Adrenal gland (tissue), 9 donors: ENCODE measurements at regions not wholly inside any gene's neighbourhood (a gene's known extent, or its start where the extent isn't known, plus 50 kb on each side); places are given as distances from the start of the nearest gene placed in this dataset.

ENCODE experiments used
- DNase-seq, 7 donors: peaks; one replicate each; pipeline ENCODE4 v3.0.0-alpha.2; 2019 to 2020
- H3K27ac ChIP-seq, 5 donors: fragments of 200-600 bp; sonication (generic) in 4 of 5; 1 replicate in 3 of 5; 2 replicates in 2 of 5; pipeline versions ENCODE4 v1.5.1 to v1.8.0; 2016 to 2020; ENCODE audit warnings: mild to moderate bottlenecking in 1 of 5
- H3K27me3 ChIP-seq: fragments of 200-600 bp; 2 replicates; pipeline ENCODE4 v1.8.0; 2021
- H3K36me3 ChIP-seq, 2 donors: fragments of 200-600 bp; replicated peaks in 1 of 2; 1 replicate in 1 of 2; 2 replicates in 1 of 2; pipeline versions ENCODE4 v1.5.1 to v1.8.0; 2018 to 2022
- H3K4me1 ChIP-seq, 2 donors: fragments of 200-600 bp; replicated peaks in 1 of 2; 1 replicate in 1 of 2; 2 replicates in 1 of 2; pipeline versions ENCODE4 v1.5.1 to v1.8.0; 2018 to 2021
- H3K4me3 ChIP-seq, 4 donors: fragments of 200-600 bp; sonication (generic) in 3 of 4; one replicate each; pipeline ENCODE4 v1.5.1; 2016 to 2018
- H3K9me3 ChIP-seq, 3 donors: fragments of 200-600 bp; sonication (generic) in 1 of 3; replicated peaks in 1 of 3; 1 replicate in 2 of 3; 2 replicates in 1 of 3; pipeline versions ENCODE4 v1.5.1 to v1.8.0; 2016 to 2021
- POLR2A ChIP-seq, 2 donors: fragments of 450-650 bp; IDR thresholded peaks; one replicate each; pipeline ENCODE4 v1.6.1; 2017; ENCODE audit warnings: antibody characterized with exemption in 2 of 2, mild to moderate bottlenecking in 2 of 2, moderate library complexity in 1 of 2
- WGBS, 4 donors: extraction: QIAGEN DNeasy Blood & Tissue Kit in 2 of 4; methylation state at CpG; one replicate each; pipeline versions ENCODE4 v1.1.5 to v1.1.7; 2013 to 2017; 5-methylcytosine and 5-hydroxymethylcytosine counted together
- intact Hi-C, 2 donors: fragments of 100-400 bp; cut with DNase I; formaldehyde crosslinking; loops; one replicate each; pipeline versions ENCODE4 v1.14.1 to v1.15.0; 2022 to 2023
- TF ChIP-seq, protein P1 (sequence below), 6 experiments: fragments of 450-650 bp in 4 of 6; fragments of 200-600 bp in 2 of 6; sonication (generic) in 1 of 6; IDR thresholded peaks; 1 replicate in 5 of 6; 2 replicates in 1 of 6; pipeline versions ENCODE4 v1.5.1 to v1.8.0; 2016 to 2021; ENCODE audit warnings: antibody characterized with exemption in 6 of 6, mild to moderate bottlenecking in 2 of 6, moderate library complexity in 1 of 6
- donor health status: healthy with polysubstance abuse.
- donor health status: Bipolar disorder and iron deficiency.
- donor health status: DM: yes; HTN: yes; CAD: no.
- donor health status: DM: no; HTN: no; CAD: no.
- donor health status: DM: no; HTN: no; CAD: no.

DNA sequence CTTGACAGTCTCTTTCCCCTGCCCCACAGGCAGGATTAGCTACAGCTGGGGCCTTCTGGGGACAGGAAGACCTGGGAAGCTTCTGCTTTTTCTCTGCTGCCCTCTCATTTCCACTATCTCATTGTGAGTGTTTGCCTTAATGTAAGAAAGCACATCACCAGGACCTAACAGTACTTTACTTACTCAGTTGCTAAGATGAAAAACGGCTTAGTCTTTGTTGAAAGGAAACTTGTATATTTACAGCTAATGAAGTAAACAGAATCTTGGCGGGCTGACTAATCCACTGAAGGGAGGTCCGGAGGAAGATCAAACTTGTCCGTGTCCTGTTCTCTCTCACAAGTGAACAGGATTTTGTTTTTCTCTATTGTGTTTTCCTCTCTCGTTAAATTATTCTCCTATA is 128.6 kb downstream of the SOD2 start:
- intact Hi-C loops, result no loop called here
- no peaks in the 10 kb centered on the region for H3K9me3 ChIP-seq
- H3K36me3 ChIP-seq, result no peaks in the 10 kb centered on the region
- H3K4me1 ChIP-seq, result no peaks in the 10 kb centered on the region
- no peak for DNase-seq
- H3K4me3 ChIP-seq, result no peak overlapping the region
- WGBS, 4 donors, result 85 to 90% (median 88%) methylated on average over 5 of the region's 5 CpGs
- H3K27ac ChIP-seq, result no peak overlapping the region
- no peak for TF ChIP-seq POLR2A (IDR thresholded peaks at IDR 0.05)
- TF ChIP-seq, protein P1, sequence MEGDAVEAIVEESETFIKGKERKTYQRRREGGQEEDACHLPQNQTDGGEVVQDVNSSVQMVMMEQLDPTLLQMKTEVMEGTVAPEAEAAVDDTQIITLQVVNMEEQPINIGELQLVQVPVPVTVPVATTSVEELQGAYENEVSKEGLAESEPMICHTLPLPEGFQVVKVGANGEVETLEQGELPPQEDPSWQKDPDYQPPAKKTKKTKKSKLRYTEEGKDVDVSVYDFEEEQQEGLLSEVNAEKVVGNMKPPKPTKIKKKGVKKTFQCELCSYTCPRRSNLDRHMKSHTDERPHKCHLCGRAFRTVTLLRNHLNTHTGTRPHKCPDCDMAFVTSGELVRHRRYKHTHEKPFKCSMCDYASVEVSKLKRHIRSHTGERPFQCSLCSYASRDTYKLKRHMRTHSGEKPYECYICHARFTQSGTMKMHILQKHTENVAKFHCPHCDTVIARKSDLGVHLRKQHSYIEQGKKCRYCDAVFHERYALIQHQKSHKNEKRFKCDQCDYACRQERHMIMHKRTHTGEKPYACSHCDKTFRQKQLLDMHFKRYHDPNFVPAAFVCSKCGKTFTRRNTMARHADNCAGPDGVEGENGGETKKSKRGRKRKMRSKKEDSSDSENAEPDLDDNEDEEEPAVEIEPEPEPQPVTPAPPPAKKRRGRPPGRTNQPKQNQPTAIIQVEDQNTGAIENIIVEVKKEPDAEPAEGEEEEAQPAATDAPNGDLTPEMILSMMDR (IDR thresholded peaks at IDR 0.05), result no peak
- H3K27me3 ChIP-seq, result no peaks in the 10 kb centered on the region

DNA sequence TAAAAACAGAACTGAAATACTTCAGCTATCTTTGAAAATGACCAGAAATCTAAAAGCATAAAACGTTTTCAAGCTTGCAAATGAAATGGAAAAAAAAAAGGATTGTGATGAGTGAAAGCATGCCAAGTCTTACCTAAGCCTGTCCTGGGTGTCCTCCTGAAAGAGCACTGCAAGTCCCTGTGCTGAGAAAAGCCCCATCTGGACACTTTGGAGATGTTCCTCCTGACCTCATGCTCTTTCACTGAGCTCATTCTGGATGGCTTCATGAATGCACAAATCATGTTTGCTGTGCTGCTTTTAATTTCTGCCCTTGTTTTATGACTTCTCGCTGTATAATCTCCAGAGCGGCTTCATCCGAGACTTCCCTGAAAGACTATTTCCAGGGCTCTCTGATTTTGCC is 136.0 kb downstream of the SOD2 start:
- no peaks in the 10 kb centered on the region for H3K27me3 ChIP-seq
- DNase-seq, result no peak
- H3K36me3 ChIP-seq, result no peaks in the 10 kb centered on the region
- no peaks in the 10 kb centered on the region for H3K4me1 ChIP-seq
- TF ChIP-seq, protein P1 (IDR thresholded peaks at IDR 0.05), result no peak
- no peak for TF ChIP-seq POLR2A (IDR thresholded peaks at IDR 0.05)
- 74 to 79% (median 76%) methylated on average over 4 of the region's 4 CpGs for WGBS, 4 donors
- no peak overlapping the region for H3K27ac ChIP-seq
- no peaks in the 10 kb centered on the region for H3K9me3 ChIP-seq
- no peak overlapping the region for H3K4me3 ChIP-seq
- intact Hi-C loops, result no loop called here

DNA sequence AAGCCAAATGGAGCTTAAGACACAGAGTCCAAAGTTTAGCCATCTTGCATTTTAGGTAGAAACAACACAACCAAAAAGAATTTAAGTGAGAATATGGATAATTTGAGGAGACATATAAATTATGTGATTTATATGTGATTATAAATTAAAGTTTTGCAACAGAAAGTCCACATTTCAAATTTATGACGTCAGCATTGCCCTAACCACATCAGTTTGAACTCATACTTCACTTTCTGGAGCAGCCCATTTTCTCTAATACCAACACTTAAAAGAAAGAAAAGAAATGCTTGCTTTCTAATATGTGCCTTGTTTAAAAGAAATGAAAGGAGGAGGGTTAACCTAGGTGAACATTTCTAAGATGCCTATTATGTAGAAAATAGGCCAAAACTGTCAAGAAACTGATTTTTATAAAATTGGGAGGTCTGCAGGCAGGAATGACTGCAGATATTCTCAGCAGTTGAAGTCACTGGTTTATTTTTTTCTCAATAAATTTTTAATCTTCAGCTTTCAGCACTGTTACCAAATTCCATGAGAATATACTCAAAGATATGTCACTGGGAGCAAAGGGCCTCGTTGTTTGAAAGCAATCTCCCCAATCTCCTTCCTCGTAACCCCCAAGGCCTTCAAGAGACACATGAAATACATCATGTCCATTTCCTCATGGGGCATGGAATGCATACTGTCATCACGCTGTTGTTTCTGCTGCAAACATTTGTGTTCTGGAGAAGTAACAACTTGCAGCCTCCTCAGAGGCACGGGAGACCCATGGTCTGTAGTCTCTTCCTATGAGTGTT is 137.8 kb downstream of the SOD2 start:
- TF ChIP-seq, protein P1 (IDR thresholded peaks at IDR 0.05), result no peak
- no peak for TF ChIP-seq POLR2A (IDR thresholded peaks at IDR 0.05)

DNA sequence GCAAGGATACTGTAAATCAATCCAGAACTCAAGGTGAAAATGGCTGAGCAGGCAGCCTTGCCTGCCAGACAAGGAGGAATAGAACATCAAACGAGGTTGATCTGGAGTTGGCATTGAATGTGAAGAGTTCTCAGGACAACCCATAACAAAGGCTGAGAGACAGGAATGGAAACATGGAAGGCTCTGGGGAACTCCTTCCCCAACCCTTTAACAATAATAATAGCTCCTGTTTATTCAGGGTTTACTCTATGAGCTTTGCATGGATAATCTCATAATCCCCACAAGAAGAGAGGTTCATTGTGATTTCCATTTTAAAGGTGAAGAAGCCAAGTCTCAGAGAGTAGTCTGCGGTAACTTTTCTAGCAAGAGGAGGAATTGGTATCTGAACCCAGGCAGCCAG is 151.7 kb downstream of the SOD2 start:
- Histone ChIP-seq H3K9me3 (no peaks in the 10 kb centered on the region), H3K27me3 (no peaks in the 10 kb centered on the region), H3K4me3 (no peak overlapping the region), H3K36me3 (no peaks in the 10 kb centered on the region), H3K4me1 (no peaks in the 10 kb centered on the region), H3K27ac (no peak overlapping the region)
- intact Hi-C loops, result no loop called here
- TF ChIP-seq POLR2A (IDR thresholded peaks at IDR 0.05), result no peak
- TF ChIP-seq, protein P1 (IDR thresholded peaks at IDR 0.05), result no peak
- WGBS, 4 donors, result 58 to 72% (median 68%) methylated on average over 2 of the region's 2 CpGs
- DNase-seq, result no peak

More for the DNA sequence above, 137.8 kb downstream of the SOD2 start:
- no peak overlapping the region for H3K27ac ChIP-seq
- intact Hi-C loops, result no loop called here
- H3K27me3 ChIP-seq, result no peaks in the 10 kb centered on the region
- H3K4me1 ChIP-seq, result no peaks in the 10 kb centered on the region
- H3K9me3 ChIP-seq, result no peaks in the 10 kb centered on the region
- DNase-seq, result no peak
- no peak overlapping the region for H3K4me3 ChIP-seq
- WGBS, 4 donors, result 52 to 60% (median 54%) methylated on average over 5 of the region's 5 CpGs
- no peaks in the 10 kb centered on the region for H3K36me3 ChIP-seq
